ENCODE measurements at regions not wholly inside any gene's neighbourhood (a gene's known extent, or its start where the extent isn't known, plus 50 kb on each side); places are given as distances from the start of the nearest gene placed in this dataset.
"Not testable (repeated sequence)": the region's sequence is repeated elsewhere in the genome, so short reads cannot be mapped to it uniquely, and the experiment has no call there.

DNA sequence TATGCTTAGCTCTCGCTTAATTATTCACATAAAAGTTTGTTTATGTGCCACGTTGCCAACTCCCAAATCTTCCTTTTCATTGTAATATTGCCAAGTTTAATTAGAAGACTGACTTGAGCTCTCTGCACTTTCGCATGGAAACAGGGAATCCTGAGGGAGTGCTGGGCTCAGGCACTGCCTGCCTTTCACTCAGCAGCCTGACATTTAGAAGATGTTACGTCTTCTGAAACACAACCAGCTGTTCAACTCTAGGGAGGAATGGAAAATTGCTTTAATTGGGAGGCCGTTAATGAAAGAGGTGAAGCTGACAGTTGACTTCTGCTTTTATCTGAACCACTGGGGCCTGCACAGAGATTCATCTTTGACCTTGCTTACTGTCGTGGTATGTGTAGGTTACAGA, 77.4 kb upstream of the MTHFD1L start:
- no peak for DNase-seq (ENCODE audit: extremely low spot score)
- intact Hi-C loops (cut with DNase I): no loop called here
- WGBS: 53% methylated on average over 6 of the region's 6 CpGs
- no peak for TF ChIP-seq POLR2AphosphoS5 (IDR thresholded peaks at IDR 0.05)
- TF ChIP-seq, protein P1, sequence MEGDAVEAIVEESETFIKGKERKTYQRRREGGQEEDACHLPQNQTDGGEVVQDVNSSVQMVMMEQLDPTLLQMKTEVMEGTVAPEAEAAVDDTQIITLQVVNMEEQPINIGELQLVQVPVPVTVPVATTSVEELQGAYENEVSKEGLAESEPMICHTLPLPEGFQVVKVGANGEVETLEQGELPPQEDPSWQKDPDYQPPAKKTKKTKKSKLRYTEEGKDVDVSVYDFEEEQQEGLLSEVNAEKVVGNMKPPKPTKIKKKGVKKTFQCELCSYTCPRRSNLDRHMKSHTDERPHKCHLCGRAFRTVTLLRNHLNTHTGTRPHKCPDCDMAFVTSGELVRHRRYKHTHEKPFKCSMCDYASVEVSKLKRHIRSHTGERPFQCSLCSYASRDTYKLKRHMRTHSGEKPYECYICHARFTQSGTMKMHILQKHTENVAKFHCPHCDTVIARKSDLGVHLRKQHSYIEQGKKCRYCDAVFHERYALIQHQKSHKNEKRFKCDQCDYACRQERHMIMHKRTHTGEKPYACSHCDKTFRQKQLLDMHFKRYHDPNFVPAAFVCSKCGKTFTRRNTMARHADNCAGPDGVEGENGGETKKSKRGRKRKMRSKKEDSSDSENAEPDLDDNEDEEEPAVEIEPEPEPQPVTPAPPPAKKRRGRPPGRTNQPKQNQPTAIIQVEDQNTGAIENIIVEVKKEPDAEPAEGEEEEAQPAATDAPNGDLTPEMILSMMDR (IDR thresholded peaks at IDR 0.05): no peak
- no peak for TF ChIP-seq POLR2A (IDR thresholded peaks at IDR 0.05; ENCODE audit: low read depth)
- no peak for TF ChIP-seq EP300 (IDR thresholded peaks at IDR 0.05)
- Histone ChIP-seq H3K4me1 (peaks cover 0 to 13% (median 4%) of the 10 kb centered on the region in 4 donors), H3K27ac (replicated peaks in 1 of 4) (no peak overlapping the region), H3K9me3 (no peaks in the 10 kb centered on the region), H3K36me3 (peaks cover 0 to 18% (median 0%) of the 10 kb centered on the region in 4 donors), H3K4me3 (no peak overlapping the region), H3K27me3 (no peaks in the 10 kb centered on the region)

- H3K4me3 ChIP-seq; H3K9me3 ChIP-seq; intact Hi-C loops (cut with DNase I); H3K27ac ChIP-seq (replicated peaks in 1 of 4); H3K27me3 ChIP-seq; DNase-seq (ENCODE audit: extremely low spot score): not testable (repeated sequence)
- WGBS: 84% methylated on average over 6 of the region's 6 CpGs
- peaks cover 0 to 18% (median 0%) of the 10 kb centered on the region in 4 donors for H3K36me3 ChIP-seq
- H3K4me1 ChIP-seq: peaks cover 0 to 13% (median 4%) of the 10 kb centered on the region in 4 donors
These were observed 75.6 kb upstream of the MTHFD1L start for GRCh38 chr6:150789906-150790305.

- TF ChIP-seq POLR2AphosphoS5 (IDR thresholded peaks at IDR 0.05) (no peak), EP300 (IDR thresholded peaks at IDR 0.05) (no peak), POLR2A (IDR thresholded peaks at IDR 0.05; ENCODE audit: low read depth) (no peak)
- TF ChIP-seq, protein P1 (IDR thresholded peaks at IDR 0.05): no peak
- intact Hi-C loops (cut with DNase I): no loop called here
- H3K36me3 ChIP-seq: peaks cover 0 to 29% (median 0%) of the 10 kb centered on the region in 4 donors
- 75% methylated on average over 1 of the region's 1 CpG for WGBS
- H3K9me3 ChIP-seq: no peaks in the 10 kb centered on the region
- no peaks in the 10 kb centered on the region for H3K27me3 ChIP-seq
- H3K4me1 ChIP-seq: peaks cover 0 to 13% (median 4%) of the 10 kb centered on the region in 4 donors
- no peak for DNase-seq (ENCODE audit: extremely low spot score)
- H3K4me3 ChIP-seq: no peak overlapping the region
- no peak overlapping the region for H3K27ac ChIP-seq (replicated peaks in 1 of 4)
These were observed 73.8 kb upstream of the MTHFD1L start for GRCh38 chr6:150791717-150792116.

- intact Hi-C loops (cut with DNase I): no loop called here
- Histone ChIP-seq H3K4me3 (no peak overlapping the region), H3K36me3 (peaks cover 0 to 25% (median 0%) of the 10 kb centered on the region in 4 donors), H3K4me1 (peaks cover 0 to 4% (median 0%) of the 10 kb centered on the region in 4 donors), H3K9me3 (no peaks in the 10 kb centered on the region), H3K27ac (replicated peaks in 1 of 4) (no peak overlapping the region), H3K27me3 (no peaks in the 10 kb centered on the region)
- no peak for TF ChIP-seq EP300 (IDR thresholded peaks at IDR 0.05)
- TF ChIP-seq POLR2A (IDR thresholded peaks at IDR 0.05; ENCODE audit: low read depth): no peak
- no peak for TF ChIP-seq POLR2AphosphoS5 (IDR thresholded peaks at IDR 0.05)
- TF ChIP-seq, protein P1 (IDR thresholded peaks at IDR 0.05): no peak
- WGBS: 92% methylated on average over 1 of the region's 1 CpG
- DNase-seq (ENCODE audit: extremely low spot score): no peak
These were observed 67.6 kb upstream of the MTHFD1L start for GRCh38 chr6:150797949-150798348.

DNA sequence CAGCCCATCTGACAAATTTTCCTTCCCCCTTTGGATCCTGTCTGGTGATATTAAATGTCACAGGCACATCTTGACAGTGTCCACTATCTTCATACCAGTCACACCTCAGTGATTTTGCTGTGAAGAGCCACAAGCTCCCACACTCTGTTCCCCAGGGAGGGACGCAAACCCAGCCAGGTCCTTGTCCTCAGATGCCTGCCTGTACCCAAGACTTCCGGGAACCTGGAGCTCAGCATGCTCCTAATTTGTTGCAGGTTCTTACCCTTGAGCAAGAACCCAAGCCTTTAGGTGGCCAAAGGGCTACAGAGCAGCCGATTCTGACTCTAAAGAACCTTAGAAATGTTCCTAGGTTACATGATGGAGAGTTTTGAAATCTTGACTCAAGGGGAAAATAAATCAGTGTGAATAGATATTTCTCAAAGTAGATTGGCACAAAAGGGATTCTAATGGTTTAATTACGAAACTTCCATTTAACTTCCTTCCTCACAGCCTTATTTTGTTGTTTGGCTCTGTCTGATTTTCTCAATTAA, 66.2 kb upstream of the MTHFD1L start:
- no peak overlapping the region for H3K27ac ChIP-seq (replicated peaks in 1 of 4)
- TF ChIP-seq POLR2A (IDR thresholded peaks at IDR 0.05; ENCODE audit: low read depth) (no peak), POLR2AphosphoS5 (IDR thresholded peaks at IDR 0.05) (no peak), EP300 (IDR thresholded peaks at IDR 0.05) (no peak)
- TF ChIP-seq, protein P1 (IDR thresholded peaks at IDR 0.05): no peak
- H3K4me1 ChIP-seq: peaks cover 0 to 4% (median 0%) of the 10 kb centered on the region in 4 donors
- no peaks in the 10 kb centered on the region for H3K27me3 ChIP-seq
- intact Hi-C loops (cut with DNase I): no loop called here
- no peaks in the 10 kb centered on the region for H3K9me3 ChIP-seq
- DNase-seq (ENCODE audit: extremely low spot score): no peak
- no peak overlapping the region for H3K4me3 ChIP-seq
- WGBS: 86% methylated on average over 4 of the region's 4 CpGs
- peaks cover 0 to 26% (median 0%) of the 10 kb centered on the region in 4 donors for H3K36me3 ChIP-seq
